ENCODE measurements at regions not wholly inside any gene's neighbourhood (a gene's known extent, or its start where the extent isn't known, plus 50 kb on each side); places are given as distances from the start of the nearest gene placed in this dataset.

- Histone ChIP-seq H3K27ac (no peak overlapping the region), H3K4me3 (no peak overlapping the region), H3K27me3 (no peaks in the 10 kb centered on the region), H3K36me3 (ENCODE audit: low read depth, missing control alignments) (no peaks in the 10 kb centered on the region), H3K4me1 (no peaks in the 10 kb centered on the region), H3K9me3 (no peaks in the 10 kb centered on the region)
- intact Hi-C loops (cut with DNase I; ENCODE audit: low total_unique reads), result no loop called here
- no peak for DNase-seq
- WGBS, 2 donors, result 70 to 77% methylated on average over 3 of the region's 3 CpGs
- TF ChIP-seq, protein P1, sequence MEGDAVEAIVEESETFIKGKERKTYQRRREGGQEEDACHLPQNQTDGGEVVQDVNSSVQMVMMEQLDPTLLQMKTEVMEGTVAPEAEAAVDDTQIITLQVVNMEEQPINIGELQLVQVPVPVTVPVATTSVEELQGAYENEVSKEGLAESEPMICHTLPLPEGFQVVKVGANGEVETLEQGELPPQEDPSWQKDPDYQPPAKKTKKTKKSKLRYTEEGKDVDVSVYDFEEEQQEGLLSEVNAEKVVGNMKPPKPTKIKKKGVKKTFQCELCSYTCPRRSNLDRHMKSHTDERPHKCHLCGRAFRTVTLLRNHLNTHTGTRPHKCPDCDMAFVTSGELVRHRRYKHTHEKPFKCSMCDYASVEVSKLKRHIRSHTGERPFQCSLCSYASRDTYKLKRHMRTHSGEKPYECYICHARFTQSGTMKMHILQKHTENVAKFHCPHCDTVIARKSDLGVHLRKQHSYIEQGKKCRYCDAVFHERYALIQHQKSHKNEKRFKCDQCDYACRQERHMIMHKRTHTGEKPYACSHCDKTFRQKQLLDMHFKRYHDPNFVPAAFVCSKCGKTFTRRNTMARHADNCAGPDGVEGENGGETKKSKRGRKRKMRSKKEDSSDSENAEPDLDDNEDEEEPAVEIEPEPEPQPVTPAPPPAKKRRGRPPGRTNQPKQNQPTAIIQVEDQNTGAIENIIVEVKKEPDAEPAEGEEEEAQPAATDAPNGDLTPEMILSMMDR (IDR thresholded peaks at IDR 0.05), result no peak
- TF ChIP-seq POLR2A (IDR thresholded peaks at IDR 0.05), result no peak
Observed at GRCh38 chr6:141133836-141134235, 998.9 kb upstream of the GJE1 start.

- H3K9me3 ChIP-seq, result no peaks in the 10 kb centered on the region
- no peak overlapping the region for H3K27ac ChIP-seq
- H3K27me3 ChIP-seq, result no peaks in the 10 kb centered on the region
- H3K4me3 ChIP-seq, result no peak overlapping the region
- WGBS, 2 donors, result 71 to 85% methylated on average over 1 of the region's 1 CpG
- no peak for DNase-seq
- no peaks in the 10 kb centered on the region for H3K4me1 ChIP-seq
- TF ChIP-seq, protein P1 (IDR thresholded peaks at IDR 0.05), result no peak
- TF ChIP-seq POLR2A (IDR thresholded peaks at IDR 0.05), result no peak
- H3K36me3 ChIP-seq (ENCODE audit: low read depth, missing control alignments), result no peaks in the 10 kb centered on the region
- intact Hi-C loops (cut with DNase I; ENCODE audit: low total_unique reads), result no loop called here
Observed at GRCh38 chr6:141133346-141133745, 999.4 kb upstream of the GJE1 start.

DNA sequence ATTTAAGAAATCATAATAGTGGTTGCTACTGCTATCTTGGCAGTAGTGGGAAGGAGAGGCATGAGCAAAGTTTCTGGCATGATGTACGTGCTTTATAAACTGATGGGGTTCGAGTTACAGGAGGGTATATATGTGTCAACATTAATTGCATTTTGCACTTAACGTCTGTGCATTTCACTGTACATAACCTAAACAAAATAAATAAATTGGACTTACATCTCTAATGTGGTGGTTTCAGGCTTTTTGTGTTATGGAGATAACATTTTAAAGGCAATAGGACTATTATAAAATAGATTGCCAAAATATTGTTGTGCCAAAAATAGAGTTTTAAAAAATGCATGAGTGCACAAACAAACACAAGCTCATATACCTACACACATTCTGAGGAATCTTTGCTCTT lies 1001.1 kb upstream of the GJE1 start:
- no peak for DNase-seq
- WGBS, 2 donors, result 79 to 87% methylated on average over 3 of the region's 3 CpGs
- no peaks in the 10 kb centered on the region for H3K4me1 ChIP-seq
- no peaks in the 10 kb centered on the region for H3K36me3 ChIP-seq (ENCODE audit: low read depth, missing control alignments)
- no peak overlapping the region for H3K27ac ChIP-seq
- TF ChIP-seq, protein P1 (IDR thresholded peaks at IDR 0.05), result no peak
- no peak for TF ChIP-seq POLR2A (IDR thresholded peaks at IDR 0.05)
- no peaks in the 10 kb centered on the region for H3K27me3 ChIP-seq
- no peaks in the 10 kb centered on the region for H3K9me3 ChIP-seq
- no peak overlapping the region for H3K4me3 ChIP-seq
- intact Hi-C loops (cut with DNase I; ENCODE audit: low total_unique reads), result no loop called here

- DNase-seq, result no peak
- no peak overlapping the region for H3K27ac ChIP-seq
- intact Hi-C loops (cut with DNase I; ENCODE audit: low total_unique reads), result no loop called here
- H3K9me3 ChIP-seq, result no peaks in the 10 kb centered on the region
- H3K4me3 ChIP-seq, result no peak overlapping the region
- no peak for TF ChIP-seq POLR2A (IDR thresholded peaks at IDR 0.05)
- TF ChIP-seq, protein P1 (IDR thresholded peaks at IDR 0.05), result no peak
- H3K27me3 ChIP-seq, result no peaks in the 10 kb centered on the region
- no peaks in the 10 kb centered on the region for H3K4me1 ChIP-seq
- H3K36me3 ChIP-seq (ENCODE audit: low read depth, missing control alignments), result no peaks in the 10 kb centered on the region
Observed at GRCh38 chr6:141123497-141123896, 1009.2 kb upstream of the GJE1 start.

DNA sequence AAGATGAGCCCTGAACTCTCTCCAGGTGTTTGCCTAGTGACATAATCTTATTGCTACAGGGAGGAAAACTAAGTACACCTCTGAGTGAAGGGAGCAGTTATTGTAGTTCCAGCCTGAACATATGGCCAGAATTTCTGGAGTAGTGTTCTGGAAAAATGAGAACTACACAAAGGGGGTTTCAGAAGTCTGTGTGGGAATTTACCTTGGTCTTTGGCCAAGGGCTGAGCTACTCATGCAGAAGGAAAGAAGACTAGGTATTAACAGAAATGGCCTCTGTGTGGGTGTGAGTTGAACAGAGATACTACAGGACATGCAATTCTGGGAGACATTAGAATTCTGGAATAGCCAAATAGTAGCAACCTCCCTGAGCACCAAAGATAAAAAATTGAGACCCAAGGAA lies 1009.7 kb upstream of the GJE1 start:
- no peak for DNase-seq
- Histone ChIP-seq H3K9me3 (no peaks in the 10 kb centered on the region), H3K4me3 (no peak overlapping the region), H3K27me3 (no peaks in the 10 kb centered on the region), H3K4me1 (no peaks in the 10 kb centered on the region), H3K27ac (no peak overlapping the region), H3K36me3 (ENCODE audit: low read depth, missing control alignments) (no peaks in the 10 kb centered on the region)
- intact Hi-C loops (cut with DNase I; ENCODE audit: low total_unique reads), result no loop called here
- TF ChIP-seq, protein P1 (IDR thresholded peaks at IDR 0.05), result no peak
- no peak for TF ChIP-seq POLR2A (IDR thresholded peaks at IDR 0.05)
